A549 (cell line): ENCODE measurements at regions not wholly inside any gene's neighbourhood (a gene's known extent, or its start where the extent isn't known, plus 50 kb on each side); places are given as distances from the start of the nearest gene placed in this dataset.

ENCODE experiments used
- ATAC-seq, 2 experiments: fragments of 200-7000 bp in 1 of 2; fragments of >200 bp in 1 of 2; cut with Nextera tagmentation in 1 of 2; cut with Tn5 transposase in 1 of 2; 3 replicates each; pipeline versions ENCODE4 v1.8.0 to v1.9.1; 2018 to 2020; ENCODE audit warnings: mild to moderate bottlenecking in 1 of 2, moderate library complexity in 1 of 2
- CTCF ChIA-PET: fragments of 300-600 bp; sonication (Branson Sonifier 250); formaldehyde crosslinking; extraction: SDS; loops from one replicate; lab custom pipeline; 2021; ENCODE audit warnings: antibody characterized with exemption, inconsistent platforms; lab: Yijun Ruan, JAX
- POLR2A ChIA-PET: fragments of 350-600 bp; formaldehyde crosslinking; extraction: SDS; loops from one replicate; lab custom pipeline; 2021; ENCODE audit warnings: antibody characterized with exemption, inconsistent platforms; lab: Yijun Ruan, JAX
- DNase-seq, 2 experiments: peaks; one replicate each; pipeline versions ENCODE4 v3.0.0 to v3.0.0-alpha.2; 2011 to 2016; ENCODE audit warnings: low read depth in 1 of 2, low spot score in 1 of 2
- FAIRE-seq: peaks from 2 replicates; lab custom pipeline; 2011; peaks lifted over from hg19 to GRCh38; lab: Jason Lieb, UNC
- H3K27ac ChIP-seq, 2 experiments: fragments of >200 bp; sonication (Bioruptor Twin); formaldehyde crosslinking; 3 replicates each; pipeline ENCODE4 v1.5.1; 2016 to 2017
- H3K4me1 ChIP-seq: fragments of >200 bp; sonication (Bioruptor Twin); formaldehyde crosslinking; 3 replicates; pipeline ENCODE4 v1.6.1; 2016
- H3K4me2 ChIP-seq: fragments of >200 bp; sonication (Bioruptor Twin); formaldehyde crosslinking; 3 replicates; pipeline ENCODE4 v1.6.1; 2016
- H3K4me3 ChIP-seq: fragments of >200 bp; sonication (Bioruptor Twin); formaldehyde crosslinking; 3 replicates; pipeline ENCODE4 v1.5.1; 2016
- H3K9me3 ChIP-seq: fragments of >200 bp; sonication (Bioruptor Twin); formaldehyde crosslinking; 3 replicates; pipeline ENCODE4 v1.6.1; 2016
- CBX2 ChIP-seq: fragments of 200-600 bp; sonication (generic); IDR thresholded peaks from 2 replicates; pipeline ENCODE4 v1.6.1; 2016; ENCODE audit warnings: low read depth, mild to moderate bottlenecking, borderline replicate concordance
- CEBPB ChIP-seq, 2 experiments: fragments of >200 bp in 1 of 2; sonication (Bioruptor Twin) in 1 of 2; formaldehyde crosslinking in 1 of 2; IDR thresholded peaks; 2 replicates each; pipeline ENCODE4 v1.6.1; 2012 to 2016
- CHD2 ChIP-seq: fragments of 150-350 bp; IDR thresholded peaks from 2 replicates; pipeline ENCODE4 v1.6.1; 2014; ENCODE audit warnings: low read length; ENCODE audit not compliant: partially characterized antibody
- EHF ChIP-seq: fragments of 250-450 bp; sonication (Bioruptor Pico); IDR thresholded peaks from 2 replicates; pipeline ENCODE4 v1.5.0; 2020; ENCODE audit warnings: mild to moderate bottlenecking
- EHMT2 ChIP-seq: fragments of 200-600 bp; sonication (generic); IDR thresholded peaks from 2 replicates; pipeline ENCODE4 v1.6.1; 2016; ENCODE audit warnings: antibody characterized with exemption, low read depth, mild to moderate bottlenecking, moderate library complexity
- EP300 ChIP-seq, 2 experiments: fragments of >200 bp; sonication (Bioruptor Twin); formaldehyde crosslinking; IDR thresholded peaks; 2 replicates in 1 of 2; 3 replicates in 1 of 2; pipeline ENCODE4 v1.6.1; 2016 to 2017
- FOXS1 ChIP-seq: fragments of 250-450 bp; sonication (Bioruptor Pico); IDR thresholded peaks from 2 replicates; pipeline ENCODE4 v1.5.0; 2020; ENCODE audit warnings: mild to moderate bottlenecking, moderate library complexity
- GATA3 ChIP-seq: IDR thresholded peaks from 2 replicates; pipeline ENCODE4 v1.6.1; 2012; ENCODE audit warnings: borderline replicate concordance
- HOXB13 ChIP-seq: fragments of 250-450 bp; sonication (Bioruptor Pico); IDR thresholded peaks from 2 replicates; pipeline ENCODE4 v1.5.0; 2020; ENCODE audit warnings: low read depth, mild to moderate bottlenecking, moderate library complexity
- HOXB5 ChIP-seq: fragments of 250-450 bp; sonication (Bioruptor Pico); IDR thresholded peaks from 2 replicates; pipeline ENCODE4 v1.5.0; 2020; ENCODE audit warnings: mild to moderate bottlenecking, moderate library complexity
- KDM1A ChIP-seq: fragments of 200-600 bp; sonication (generic); IDR thresholded peaks from 2 replicates; pipeline ENCODE4 v1.6.1; 2016; ENCODE audit warnings: low read depth, mild to moderate bottlenecking
- POLR2A ChIP-seq: IDR thresholded peaks from 2 replicates; pipeline ENCODE4 v1.6.1; 2012; ENCODE audit warnings: mild to moderate bottlenecking, low read length
- RAD21 ChIP-seq, 2 experiments: fragments of >200 bp in 1 of 2; sonication (Bioruptor Twin) in 1 of 2; formaldehyde crosslinking in 1 of 2; IDR thresholded peaks in 1 of 2; conservative IDR thresholded peaks in 1 of 2; 2 replicates in 1 of 2; 3 replicates in 1 of 2; pipeline ENCODE4 v1.6.1; 2012 to 2018; ENCODE audit warnings: inconsistent platforms in 1 of 2
- RARB ChIP-seq: fragments of 250-450 bp; sonication (Bioruptor Pico); IDR thresholded peaks from 2 replicates; pipeline ENCODE4 v1.8.0; 2021; ENCODE audit warnings: mild to moderate bottlenecking, moderate library complexity
- RCOR1 ChIP-seq: fragments of 150-350 bp; IDR thresholded peaks from 2 replicates; pipeline ENCODE4 v1.6.1; 2014; ENCODE audit warnings: antibody characterized with exemption, low read length, low read depth
- SMC3 ChIP-seq: fragments of >200 bp; sonication (Bioruptor Twin); formaldehyde crosslinking; IDR thresholded peaks from 3 replicates; pipeline ENCODE4 v1.6.1; 2018; ENCODE audit warnings: inconsistent platforms
- TP53 ChIP-seq: fragments of 250-450 bp; sonication (Bioruptor Pico); IDR thresholded peaks from 2 replicates; pipeline ENCODE4 v1.5.0; 2021; ENCODE audit warnings: mild to moderate bottlenecking, moderate library complexity
- ZC3H11A ChIP-seq: fragments of 450-650 bp; IDR thresholded peaks from 2 replicates; pipeline ENCODE4 v1.6.1; 2014; ENCODE audit warnings: antibody characterized with exemption, mild to moderate bottlenecking
- ZSCAN20 ChIP-seq: fragments of 250-450 bp; sonication (Bioruptor Pico); IDR thresholded peaks from 2 replicates; pipeline ENCODE4 v1.8.0; 2022; ENCODE audit warnings: mild to moderate bottlenecking, moderate library complexity
- WGBS: methylation state at CpG from one replicate; pipeline ENCODE4 v1.1.6; 2017; ENCODE audit errors: missing lambda C conversion rate; 5-methylcytosine and 5-hydroxymethylcytosine counted together
- TF ChIP-seq, protein P1 (sequence below): fragments of 250-450 bp; sonication (Bioruptor Pico); IDR thresholded peaks from 2 replicates; pipeline ENCODE4 v1.5.0; 2020; ENCODE audit warnings: low read depth, mild to moderate bottlenecking, moderate library complexity
- TF ChIP-seq, protein P2 (sequence below): IDR thresholded peaks from 2 replicates; pipeline ENCODE4 v1.6.1; 2012
- TF ChIP-seq, protein P3 (sequence below): fragments of 450-650 bp; IDR thresholded peaks from 2 replicates; pipeline ENCODE4 v1.6.1; 2014; ENCODE audit warnings: antibody characterized with exemption
- TF ChIP-seq, protein P4 (sequence below): fragments of 250-450 bp; sonication (Bioruptor Pico); IDR thresholded peaks from 2 replicates; pipeline ENCODE4 v1.5.0; 2021; ENCODE audit warnings: mild to moderate bottlenecking, moderate library complexity, borderline replicate concordance
- TF ChIP-seq, protein P5 (sequence below): IDR thresholded peaks from 2 replicates; pipeline ENCODE4 v1.6.1; 2012

DNA sequence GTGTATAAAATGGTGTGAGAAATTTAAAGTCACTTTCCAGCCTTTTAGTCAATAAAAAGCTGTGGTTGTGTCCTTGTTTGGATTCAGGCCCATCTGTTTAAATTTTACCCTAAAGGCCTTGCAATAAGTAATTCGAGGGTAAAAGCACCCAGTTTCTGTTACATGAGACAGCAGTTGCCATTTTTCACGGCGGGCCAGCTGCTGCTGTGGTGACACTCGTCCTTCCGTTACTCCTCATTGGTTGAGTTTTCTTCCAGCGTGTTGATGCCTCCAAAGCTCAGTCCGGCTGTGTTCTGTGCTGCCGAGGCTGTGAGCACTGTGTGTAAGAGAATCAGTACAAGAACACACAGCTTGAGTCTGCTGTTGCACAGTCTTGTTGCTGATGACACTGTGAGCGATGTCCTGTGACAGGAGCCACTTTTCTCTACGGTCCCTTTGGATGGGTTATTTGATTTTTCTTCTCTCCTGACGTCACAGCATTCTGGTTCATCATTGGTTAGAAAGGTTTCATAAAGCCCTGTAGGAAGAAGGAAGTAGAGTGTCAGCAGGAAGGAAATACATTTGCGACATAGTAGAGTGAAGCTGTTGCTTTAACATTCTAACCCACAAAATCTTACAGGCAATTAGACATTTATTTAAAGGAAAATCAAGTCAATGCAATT lies 602.5 kb upstream of the ARGLU1 start:
- H3K4me1 ChIP-seq: no peaks in the 10 kb centered on the region
- POLR2A ChIA-PET: no interaction called here
- no peaks in the 10 kb centered on the region for H3K9me3 ChIP-seq
- CTCF ChIA-PET: no interaction called here
- H3K4me3 ChIP-seq: no peak overlapping the region
- TF ChIP-seq FOXS1 (CRISPR knock-in tag) (no peak), CHD2 (no peak), HOXB13 (CRISPR knock-in tag) (no peak), POLR2A (no peak), ZSCAN20 (CRISPR knock-in tag) (no peak), TP53 (CRISPR knock-in tag) (no peak), EHMT2 (no peak), CEBPB (IDR thresholded peaks at IDR 0.05) (no peak), SMC3 (no peak), EP300 (IDR thresholded peaks at IDR 0.05) (no peak), RAD21 (conservative IDR thresholded peaks at IDR 0.05 in 1 of 2, IDR thresholded peaks at IDR 0.05 in 1 of 2) (no peak), CBX2 (no peak)
- TF ChIP-seq, protein P1, sequence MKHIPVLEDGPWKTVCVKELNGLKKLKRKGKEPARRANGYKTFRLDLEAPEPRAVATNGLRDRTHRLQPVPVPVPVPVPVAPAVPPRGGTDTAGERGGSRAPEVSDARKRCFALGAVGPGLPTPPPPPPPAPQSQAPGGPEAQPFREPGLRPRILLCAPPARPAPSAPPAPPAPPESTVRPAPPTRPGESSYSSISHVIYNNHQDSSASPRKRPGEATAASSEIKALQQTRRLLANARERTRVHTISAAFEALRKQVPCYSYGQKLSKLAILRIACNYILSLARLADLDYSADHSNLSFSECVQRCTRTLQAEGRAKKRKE: no peak
- TF ChIP-seq, protein P2, sequence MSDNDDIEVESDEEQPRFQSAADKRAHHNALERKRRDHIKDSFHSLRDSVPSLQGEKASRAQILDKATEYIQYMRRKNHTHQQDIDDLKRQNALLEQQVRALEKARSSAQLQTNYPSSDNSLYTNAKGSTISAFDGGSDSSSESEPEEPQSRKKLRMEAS: no peak
- no peak for ATAC-seq
- no peak for FAIRE-seq
- peak in 1 of 2 experiments; percentile 1 for DNase-seq
- no peak overlapping the region; the same call in 2 of the 3 replicates for H3K4me2 ChIP-seq
- H3K27ac ChIP-seq: no peak overlapping the region
- 24% methylated on average over 12 of the region's 12 CpGs for WGBS

DNA sequence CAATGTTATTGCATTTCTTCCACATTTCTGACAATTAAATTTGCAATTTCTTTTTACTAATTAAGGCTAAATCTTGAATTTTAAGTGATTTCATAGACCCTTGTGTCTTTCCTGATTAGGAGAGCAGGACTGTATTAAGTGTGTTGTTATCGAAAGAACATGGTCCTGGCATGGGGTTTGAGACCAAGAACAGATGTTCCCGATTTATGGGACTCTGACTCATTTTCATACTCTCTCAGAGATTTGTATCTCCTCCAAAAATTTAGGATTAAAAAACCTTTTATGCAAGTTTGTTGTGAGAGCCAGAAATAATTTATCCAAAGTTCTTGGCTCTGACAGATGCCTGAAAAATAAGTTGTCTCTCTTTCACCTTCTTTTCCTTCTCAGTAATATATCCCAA lies 589.3 kb upstream of the ARGLU1 start:
- POLR2A ChIA-PET: no interaction called here
- Histone ChIP-seq H3K27ac (no peak overlapping the region), H3K4me3 (no peak overlapping the region), H3K4me1 (no peaks in the 10 kb centered on the region), H3K4me2 (no peak overlapping the region)
- no peak for TF ChIP-seq HOXB5 (CRISPR knock-in tag)
- TF ChIP-seq GATA3: no peak
- TF ChIP-seq RCOR1: no peak
- TF ChIP-seq, protein P3, sequence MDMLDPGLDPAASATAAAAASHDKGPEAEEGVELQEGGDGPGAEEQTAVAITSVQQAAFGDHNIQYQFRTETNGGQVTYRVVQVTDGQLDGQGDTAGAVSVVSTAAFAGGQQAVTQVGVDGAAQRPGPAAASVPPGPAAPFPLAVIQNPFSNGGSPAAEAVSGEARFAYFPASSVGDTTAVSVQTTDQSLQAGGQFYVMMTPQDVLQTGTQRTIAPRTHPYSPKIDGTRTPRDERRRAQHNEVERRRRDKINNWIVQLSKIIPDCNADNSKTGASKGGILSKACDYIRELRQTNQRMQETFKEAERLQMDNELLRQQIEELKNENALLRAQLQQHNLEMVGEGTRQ: no peak
- TF ChIP-seq, protein P1: no peak
- no peak for TF ChIP-seq POLR2A
- no peak for TF ChIP-seq KDM1A
- TF ChIP-seq, protein P4, sequence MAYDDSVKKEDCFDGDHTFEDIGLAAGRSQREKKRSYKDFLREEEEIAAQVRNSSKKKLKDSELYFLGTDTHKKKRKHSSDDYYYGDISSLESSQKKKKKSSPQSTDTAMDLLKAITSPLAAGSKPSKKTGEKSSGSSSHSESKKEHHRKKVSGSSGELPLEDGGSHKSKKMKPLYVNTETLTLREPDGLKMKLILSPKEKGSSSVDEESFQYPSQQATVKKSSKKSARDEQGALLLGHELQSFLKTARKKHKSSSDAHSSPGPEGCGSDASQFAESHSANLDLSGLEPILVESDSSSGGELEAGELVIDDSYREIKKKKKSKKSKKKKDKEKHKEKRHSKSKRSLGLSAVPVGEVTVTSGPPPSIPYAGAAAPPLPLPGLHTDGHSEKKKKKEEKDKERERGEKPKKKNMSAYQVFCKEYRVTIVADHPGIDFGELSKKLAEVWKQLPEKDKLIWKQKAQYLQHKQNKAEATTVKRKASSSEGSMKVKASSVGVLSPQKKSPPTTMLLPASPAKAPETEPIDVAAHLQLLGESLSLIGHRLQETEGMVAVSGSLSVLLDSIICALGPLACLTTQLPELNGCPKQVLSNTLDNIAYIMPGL (CRISPR knock-in tag): no peak
- TF ChIP-seq ZSCAN20 (CRISPR knock-in tag): no peak
- no peak for TF ChIP-seq RARB (CRISPR knock-in tag)
- TF ChIP-seq, protein P5, sequence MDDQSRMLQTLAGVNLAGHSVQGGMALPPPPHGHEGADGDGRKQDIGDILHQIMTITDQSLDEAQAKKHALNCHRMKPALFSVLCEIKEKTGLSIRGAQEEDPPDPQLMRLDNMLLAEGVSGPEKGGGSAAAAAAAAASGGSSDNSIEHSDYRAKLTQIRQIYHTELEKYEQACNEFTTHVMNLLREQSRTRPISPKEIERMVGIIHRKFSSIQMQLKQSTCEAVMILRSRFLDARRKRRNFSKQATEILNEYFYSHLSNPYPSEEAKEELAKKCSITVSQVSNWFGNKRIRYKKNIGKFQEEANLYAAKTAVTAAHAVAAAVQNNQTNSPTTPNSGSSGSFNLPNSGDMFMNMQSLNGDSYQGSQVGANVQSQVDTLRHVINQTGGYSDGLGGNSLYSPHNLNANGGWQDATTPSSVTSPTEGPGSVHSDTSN: no peak
- no peak for TF ChIP-seq ZC3H11A
- no peak for TF ChIP-seq CHD2
- TF ChIP-seq, protein P2: no peak
- TF ChIP-seq TP53 (CRISPR knock-in tag): no peak
- no peak for TF ChIP-seq EHF (CRISPR knock-in tag)
- TF ChIP-seq, all 56 proteins: peak for 0
- ATAC-seq (no peak), DNase-seq (no peak), FAIRE-seq (no peak)
- CTCF ChIA-PET: no interaction called here
- WGBS: 7% methylated on average over 2 of the region's 2 CpGs
- no peaks in the 10 kb centered on the region for H3K9me3 ChIP-seq
